ENCODE measurements at regions not wholly inside any gene's neighbourhood (a gene's known extent, or its start where the extent isn't known, plus 50 kb on each side); places are given as distances from the start of the nearest gene placed in this dataset.

GRCh38 chr6:102390541-102390940 lies 997.0 kb downstream of the GRIK2 start:
- 78 to 81% methylated on average over 6 of the region's 6 CpGs for WGBS, 2 donors
- H3K4me3 ChIP-seq (ENCODE audit: low read depth in 1 of 2, low read length in 2 of 2): no peak overlapping the region
- peaks cover 0 to 2% of the 10 kb centered on the region in 2 donors for H3K4me1 ChIP-seq (ENCODE audit: control insufficient read depth in 2 of 2, insufficient read depth in 2 of 2, low read length in 1 of 2)
- no peaks in the 10 kb centered on the region for H3K36me3 ChIP-seq (ENCODE audit: control insufficient read depth in 2 of 2, insufficient read depth in 2 of 2, low read length in 1 of 2)
- H3K27me3 ChIP-seq (ENCODE audit: control insufficient read depth in 1 of 2, insufficient read depth in 2 of 2, low read length in 2 of 2): no peaks in the 10 kb centered on the region
- H3K9me3 ChIP-seq (ENCODE audit: control insufficient read depth in 2 of 2, insufficient read depth in 1 of 2, low read depth in 1 of 2, low read length in 1 of 2): no peaks in the 10 kb centered on the region
- no peak overlapping the region for H3K27ac ChIP-seq (ENCODE audit: low read depth in 2 of 2, low read length in 1 of 2)

GRCh38 chr6:102389994-102390393 lies 996.5 kb downstream of the GRIK2 start:
- peaks cover 0 to 2% of the 10 kb centered on the region in 2 donors for H3K4me1 ChIP-seq (ENCODE audit: control insufficient read depth in 2 of 2, insufficient read depth in 2 of 2, low read length in 1 of 2)
- H3K36me3 ChIP-seq (ENCODE audit: control insufficient read depth in 2 of 2, insufficient read depth in 2 of 2, low read length in 1 of 2): no peaks in the 10 kb centered on the region
- 85 to 91% methylated on average over 11 of the region's 11 CpGs for WGBS, 2 donors

GRCh38 chr6:102387326-102388033 lies 994.0 kb downstream of the GRIK2 start:
- Histone ChIP-seq H3K27ac (ENCODE audit: low read depth in 2 of 2, low read length in 1 of 2) (no peak overlapping the region), H3K27me3 (ENCODE audit: control insufficient read depth in 1 of 2, insufficient read depth in 2 of 2, low read length in 2 of 2) (no peaks in the 10 kb centered on the region), H3K36me3 (ENCODE audit: control insufficient read depth in 2 of 2, insufficient read depth in 2 of 2, low read length in 1 of 2) (no peaks in the 10 kb centered on the region), H3K9me3 (ENCODE audit: control insufficient read depth in 2 of 2, insufficient read depth in 1 of 2, low read depth in 1 of 2, low read length in 1 of 2) (no peaks in the 10 kb centered on the region), H3K4me1 (ENCODE audit: control insufficient read depth in 2 of 2, insufficient read depth in 2 of 2, low read length in 1 of 2) (peaks cover 0 to 2% of the 10 kb centered on the region in 2 donors), H3K4me3 (ENCODE audit: low read depth in 1 of 2, low read length in 2 of 2) (no peak overlapping the region)
- WGBS, 2 donors: 30 to 41% methylated on average over 2 of the region's 2 CpGs

More at GRCh38 chr6:102389994-102390393, 996.5 kb downstream of the GRIK2 start:
- Histone ChIP-seq H3K9me3 (ENCODE audit: control insufficient read depth in 2 of 2, insufficient read depth in 1 of 2, low read depth in 1 of 2, low read length in 1 of 2) (no peaks in the 10 kb centered on the region), H3K27me3 (ENCODE audit: control insufficient read depth in 1 of 2, insufficient read depth in 2 of 2, low read length in 2 of 2) (no peaks in the 10 kb centered on the region), H3K4me3 (ENCODE audit: low read depth in 1 of 2, low read length in 2 of 2) (no peak overlapping the region), H3K27ac (ENCODE audit: low read depth in 2 of 2, low read length in 1 of 2) (no peak overlapping the region)

- Histone ChIP-seq H3K4me1 (ENCODE audit: control insufficient read depth in 2 of 2, insufficient read depth in 2 of 2, low read length in 1 of 2) (no peaks in the 10 kb centered on the region), H3K27me3 (ENCODE audit: control insufficient read depth in 1 of 2, insufficient read depth in 2 of 2, low read length in 2 of 2) (no peaks in the 10 kb centered on the region)
Measured at GRCh38 chr6:102381203-102381602, 987.7 kb downstream of the GRIK2 start.

GRCh38 chr6:102356170-102356569 lies 962.7 kb downstream of the GRIK2 start:
- Histone ChIP-seq H3K27ac (ENCODE audit: low read depth in 2 of 2, low read length in 1 of 2) (no peak overlapping the region), H3K36me3 (ENCODE audit: control insufficient read depth in 2 of 2, insufficient read depth in 2 of 2, low read length in 1 of 2) (no peaks in the 10 kb centered on the region), H3K4me3 (ENCODE audit: low read depth in 1 of 2, low read length in 2 of 2) (no peak overlapping the region), H3K27me3 (ENCODE audit: control insufficient read depth in 1 of 2, insufficient read depth in 2 of 2, low read length in 2 of 2) (no peaks in the 10 kb centered on the region), H3K9me3 (ENCODE audit: control insufficient read depth in 2 of 2, insufficient read depth in 1 of 2, low read depth in 1 of 2, low read length in 1 of 2) (no peaks in the 10 kb centered on the region), H3K4me1 (ENCODE audit: control insufficient read depth in 2 of 2, insufficient read depth in 2 of 2, low read length in 1 of 2) (no peaks in the 10 kb centered on the region)
- 77 to 79% methylated on average over 8 of the region's 8 CpGs for WGBS, 2 donors

More at GRCh38 chr6:102381203-102381602, 987.7 kb downstream of the GRIK2 start:
- Histone ChIP-seq H3K27ac (ENCODE audit: low read depth in 2 of 2, low read length in 1 of 2) (no peak overlapping the region), H3K36me3 (ENCODE audit: control insufficient read depth in 2 of 2, insufficient read depth in 2 of 2, low read length in 1 of 2) (no peaks in the 10 kb centered on the region), H3K4me3 (ENCODE audit: low read depth in 1 of 2, low read length in 2 of 2) (no peak overlapping the region), H3K9me3 (ENCODE audit: control insufficient read depth in 2 of 2, insufficient read depth in 1 of 2, low read depth in 1 of 2, low read length in 1 of 2) (no peaks in the 10 kb centered on the region)

- Histone ChIP-seq H3K27ac (ENCODE audit: low read depth in 2 of 2, low read length in 1 of 2) (no peak overlapping the region), H3K27me3 (ENCODE audit: control insufficient read depth in 1 of 2, insufficient read depth in 2 of 2, low read length in 2 of 2) (no peaks in the 10 kb centered on the region), H3K36me3 (ENCODE audit: control insufficient read depth in 2 of 2, insufficient read depth in 2 of 2, low read length in 1 of 2) (no peaks in the 10 kb centered on the region), H3K4me3 (ENCODE audit: low read depth in 1 of 2, low read length in 2 of 2) (no peak overlapping the region), H3K4me1 (ENCODE audit: control insufficient read depth in 2 of 2, insufficient read depth in 2 of 2, low read length in 1 of 2) (no peaks in the 10 kb centered on the region), H3K9me3 (ENCODE audit: control insufficient read depth in 2 of 2, insufficient read depth in 1 of 2, low read depth in 1 of 2, low read length in 1 of 2) (no peaks in the 10 kb centered on the region)
- 86 to 88% methylated on average over 1 of the region's 1 CpG for WGBS, 2 donors
Measured at GRCh38 chr6:102355578-102355977, 962.1 kb downstream of the GRIK2 start.

- Histone ChIP-seq H3K27ac (ENCODE audit: low read depth in 2 of 2, low read length in 1 of 2) (no peak overlapping the region), H3K27me3 (ENCODE audit: control insufficient read depth in 1 of 2, insufficient read depth in 2 of 2, low read length in 2 of 2) (no peaks in the 10 kb centered on the region), H3K9me3 (ENCODE audit: control insufficient read depth in 2 of 2, insufficient read depth in 1 of 2, low read depth in 1 of 2, low read length in 1 of 2) (no peaks in the 10 kb centered on the region), H3K4me3 (ENCODE audit: low read depth in 1 of 2, low read length in 2 of 2) (no peak overlapping the region), H3K4me1 (ENCODE audit: control insufficient read depth in 2 of 2, insufficient read depth in 2 of 2, low read length in 1 of 2) (no peaks in the 10 kb centered on the region), H3K36me3 (ENCODE audit: control insufficient read depth in 2 of 2, insufficient read depth in 2 of 2, low read length in 1 of 2) (no peaks in the 10 kb centered on the region)
- WGBS, 2 donors: 75 to 82% methylated on average over 5 of the region's 5 CpGs
Measured at GRCh38 chr6:102352552-102352951, 959.0 kb downstream of the GRIK2 start.

- Histone ChIP-seq H3K36me3 (ENCODE audit: control insufficient read depth in 2 of 2, insufficient read depth in 2 of 2, low read length in 1 of 2) (no peaks in the 10 kb centered on the region), H3K27ac (ENCODE audit: low read depth in 2 of 2, low read length in 1 of 2) (no peak overlapping the region), H3K9me3 (ENCODE audit: control insufficient read depth in 2 of 2, insufficient read depth in 1 of 2, low read depth in 1 of 2, low read length in 1 of 2) (no peaks in the 10 kb centered on the region), H3K4me3 (ENCODE audit: low read depth in 1 of 2, low read length in 2 of 2) (no peak overlapping the region), H3K27me3 (ENCODE audit: control insufficient read depth in 1 of 2, insufficient read depth in 2 of 2, low read length in 2 of 2) (no peaks in the 10 kb centered on the region), H3K4me1 (ENCODE audit: control insufficient read depth in 2 of 2, insufficient read depth in 2 of 2, low read length in 1 of 2) (no peaks in the 10 kb centered on the region)
- 78% methylated on average over 2 of the region's 2 CpGs for WGBS, 2 donors
Measured at GRCh38 chr6:102344769-102345168, 951.3 kb downstream of the GRIK2 start.

GRCh38 chr6:102340311-102340710 lies 946.8 kb downstream of the GRIK2 start:
- 46 to 57% methylated on average over 4 of the region's 4 CpGs for WGBS, 2 donors
- Histone ChIP-seq H3K27me3 (ENCODE audit: control insufficient read depth in 1 of 2, insufficient read depth in 2 of 2, low read length in 2 of 2) (no peaks in the 10 kb centered on the region), H3K36me3 (ENCODE audit: control insufficient read depth in 2 of 2, insufficient read depth in 2 of 2, low read length in 1 of 2) (no peaks in the 10 kb centered on the region), H3K9me3 (ENCODE audit: control insufficient read depth in 2 of 2, insufficient read depth in 1 of 2, low read depth in 1 of 2, low read length in 1 of 2) (no peaks in the 10 kb centered on the region), H3K4me3 (ENCODE audit: low read depth in 1 of 2, low read length in 2 of 2) (no peak overlapping the region), H3K4me1 (ENCODE audit: control insufficient read depth in 2 of 2, insufficient read depth in 2 of 2, low read length in 1 of 2) (no peaks in the 10 kb centered on the region), H3K27ac (ENCODE audit: low read depth in 2 of 2, low read length in 1 of 2) (no peak overlapping the region)

- 88% methylated on average over 8 of the region's 8 CpGs for WGBS, 2 donors
- no peak overlapping the region for H3K4me3 ChIP-seq (ENCODE audit: low read depth in 1 of 2, low read length in 2 of 2)
- no peak overlapping the region for H3K27ac ChIP-seq (ENCODE audit: low read depth in 2 of 2, low read length in 1 of 2)
- no peaks in the 10 kb centered on the region for H3K4me1 ChIP-seq (ENCODE audit: control insufficient read depth in 2 of 2, insufficient read depth in 2 of 2, low read length in 1 of 2)
- H3K9me3 ChIP-seq (ENCODE audit: control insufficient read depth in 2 of 2, insufficient read depth in 1 of 2, low read depth in 1 of 2, low read length in 1 of 2): no peaks in the 10 kb centered on the region
- H3K27me3 ChIP-seq (ENCODE audit: control insufficient read depth in 1 of 2, insufficient read depth in 2 of 2, low read length in 2 of 2): no peaks in the 10 kb centered on the region
- H3K36me3 ChIP-seq (ENCODE audit: control insufficient read depth in 2 of 2, insufficient read depth in 2 of 2, low read length in 1 of 2): no peaks in the 10 kb centered on the region
Measured at GRCh38 chr6:102333736-102334135, 940.2 kb downstream of the GRIK2 start.
